IMR-90 (cell line): ENCODE measurements at regions not wholly inside any gene's neighbourhood (a gene's known extent, or its start where the extent isn't known, plus 50 kb on each side); places are given as distances from the start of the nearest gene placed in this dataset.

Source experiments
- ATAC-seq: fragments of 200-7000 bp; cut with Tn5 transposase; 2 replicates; pipeline ENCODE4 v1.9.1; 2020; ENCODE audit warnings: low read depth, mild to moderate bottlenecking, moderate library complexity
- BruUV-seq: library from RNA; stranded (reverse); fragments of 400-500 nt; replicated peaks from 2 replicates; lab custom pipeline; 2021; lab: Mats Ljungman, UMichigan
- CTCF ChIA-PET: fragments of 300-600 bp; formaldehyde crosslinking; extraction: SDS; loops from one replicate; lab custom pipeline; 2021; ENCODE audit warnings: antibody characterized with exemption; lab: Yijun Ruan, JAX
- POLR2A ChIA-PET: fragments of 300-600 bp; sonication (Branson Sonifier 250); formaldehyde crosslinking; loops from one replicate; lab custom pipeline; 2022; ENCODE audit warnings: antibody characterized with exemption; ENCODE audit not compliant: unreplicated experiment; lab: Charles Lee
- DNase-seq: peaks from one replicate; pipeline ENCODE4 v3.0.0; 2013
- H2AFZ ChIP-seq: replicated peaks from 2 replicates; pipeline ENCODE3; 2013; ENCODE audit warnings: low read length, mild to moderate bottlenecking; ENCODE audit not compliant: poor library complexity
- H2AK5ac ChIP-seq: 2 replicates; pipeline ENCODE4 v1.6.1; 2013; ENCODE audit warnings: low read depth, low read length, inconsistent platforms
- H2AK9ac ChIP-seq: replicated peaks from 2 replicates; pipeline ENCODE3; 2013; ENCODE audit warnings: mild to moderate bottlenecking, low read depth, low read length, moderate library complexity; ENCODE audit not compliant: poor library complexity
- H2BK120ac ChIP-seq: 2 replicates; pipeline ENCODE4 v1.6.1; 2013; ENCODE audit warnings: low read depth, low read length, inconsistent platforms
- H2BK15ac ChIP-seq: 3 replicates; pipeline ENCODE4 v1.6.1; 2013; ENCODE audit warnings: low read depth, low read length, inconsistent platforms
- H2BK20ac ChIP-seq: 2 replicates; pipeline ENCODE4 v1.6.1; 2013; ENCODE audit warnings: low read depth, mild to moderate bottlenecking, inconsistent platforms, low read length, moderate library complexity
- H2BK5ac ChIP-seq: 2 replicates; pipeline ENCODE4 v1.6.1; 2013; ENCODE audit warnings: mild to moderate bottlenecking, low read depth, low read length, inconsistent platforms; ENCODE audit not compliant: poor library complexity, severe bottlenecking
- H3K14ac ChIP-seq: replicated peaks from 2 replicates; pipeline ENCODE4 v1.6.1; 2013; ENCODE audit warnings: low read depth, low read length, inconsistent platforms
- H3K18ac ChIP-seq: 2 replicates; pipeline ENCODE4 v1.6.1; 2013; ENCODE audit warnings: low read depth, low read length, control low read depth
- H3K23ac ChIP-seq: 2 replicates; pipeline ENCODE4 v1.6.1; 2013; ENCODE audit warnings: low read depth, low read length, inconsistent platforms
- H3K27ac ChIP-seq: 2 replicates; pipeline ENCODE4 v1.5.1; 2013; ENCODE audit warnings: mild to moderate bottlenecking, control low read depth, low read length; ENCODE audit not compliant: insufficient read depth
- H3K27me3 ChIP-seq: 2 replicates; pipeline ENCODE4 v1.6.1; 2013; ENCODE audit warnings: low read length; ENCODE audit not compliant: control insufficient read depth, insufficient read depth
- H3K36me3 ChIP-seq: 2 replicates; pipeline ENCODE4 v1.6.1; 2013; ENCODE audit warnings: low read length, mixed read lengths; ENCODE audit not compliant: control insufficient read depth, insufficient read depth
- H3K4ac ChIP-seq: 2 replicates; pipeline ENCODE4 v1.6.1; 2013; ENCODE audit warnings: low read depth, low read length, inconsistent platforms
- H3K4me1 ChIP-seq: 2 replicates; pipeline ENCODE4 v1.6.1; 2013; ENCODE audit warnings: low read length, mixed read lengths; ENCODE audit not compliant: control insufficient read depth, insufficient read depth
- H3K4me2 ChIP-seq: 2 replicates; pipeline ENCODE4 v1.6.1; 2013; ENCODE audit warnings: low read depth, mild to moderate bottlenecking, control low read depth, low read length, moderate library complexity
- H3K4me3 ChIP-seq: 2 replicates; pipeline ENCODE4 v1.5.1; 2013; ENCODE audit warnings: low read depth, mild to moderate bottlenecking, control low read depth, low read length, moderate library complexity; ENCODE audit not compliant: insufficient read depth
- H3K56ac ChIP-seq: 2 replicates; pipeline ENCODE4 v1.6.1; 2013; ENCODE audit warnings: low read length, inconsistent platforms; ENCODE audit not compliant: insufficient read depth; ENCODE audit errors: extremely low read depth
- H3K79me1 ChIP-seq, 2 experiments: 2 replicates each; pipeline ENCODE4 v1.6.1; 2013; ENCODE audit warnings: low read length in 2 of 2, inconsistent platforms in 1 of 2, low read depth in 1 of 2
- H3K9ac ChIP-seq: 2 replicates; pipeline ENCODE4 v1.6.1; 2013; ENCODE audit warnings: low read depth, low read length, control low read depth
- H3K9me1 ChIP-seq: 2 replicates; pipeline ENCODE4 v1.6.1; 2013; ENCODE audit warnings: low read length, inconsistent platforms; ENCODE audit not compliant: insufficient read depth
- H3K9me3 ChIP-seq: 2 replicates; pipeline ENCODE4 v1.6.1; 2013; ENCODE audit warnings: low read length; ENCODE audit not compliant: control insufficient read depth, insufficient read depth
- H4K20me1 ChIP-seq: 2 replicates; pipeline ENCODE4 v1.6.1; 2013; ENCODE audit warnings: low read length, inconsistent platforms; ENCODE audit not compliant: insufficient read depth
- H4K5ac ChIP-seq: 2 replicates; pipeline ENCODE4 v1.6.1; 2013; ENCODE audit warnings: mild to moderate bottlenecking, low read depth, low read length, control low read depth
- H4K8ac ChIP-seq, 2 experiments: 2 replicates each; pipeline ENCODE4 v1.6.1; 2013; ENCODE audit warnings: low read depth in 2 of 2, low read length in 2 of 2, control low read depth in 1 of 2, inconsistent platforms in 1 of 2
- H4K91ac ChIP-seq: 2 replicates; pipeline ENCODE4 v1.6.1; 2013; ENCODE audit warnings: low read depth, low read length, inconsistent platforms; ENCODE audit not compliant: insufficient read depth
- BHLHE40 ChIP-seq: fragments of 150-350 bp; IDR thresholded peaks from 2 replicates; pipeline ENCODE4 v1.6.1; 2016; ENCODE audit warnings: mild to moderate bottlenecking, low read depth, low read length
- MXI1 ChIP-seq: IDR thresholded peaks from 2 replicates; pipeline ENCODE4 v1.6.1; 2012; ENCODE audit warnings: low read depth, mild to moderate bottlenecking, low read length, moderate library complexity, borderline replicate concordance
- NFE2L2 ChIP-seq: fragments of 150-350 bp; IDR thresholded peaks from 2 replicates; pipeline ENCODE4 v1.6.1; 2016; ENCODE audit warnings: low read depth, mild to moderate bottlenecking, low read length
- POLR2A ChIP-seq: IDR thresholded peaks from 2 replicates; pipeline ENCODE4 v1.6.1; 2012; ENCODE audit warnings: mild to moderate bottlenecking, low read depth, low read length
- RAD21 ChIP-seq: IDR thresholded peaks from 2 replicates; pipeline ENCODE4 v1.6.1; 2012; ENCODE audit warnings: low read length, improper control_type of control experiment
- WGBS, 2 experiments: methylation state at CpG; one replicate each; pipeline versions ENCODE4 v1.1.5 to v1.1.7; 2013; ENCODE audit warnings: missing lambda C conversion rate in 2 of 2; ENCODE audit not compliant: insufficient read length in 1 of 2; ENCODE audit errors: extremely low coverage in 2 of 2; 5-methylcytosine and 5-hydroxymethylcytosine counted together
- dilution Hi-C: fragments of 300-500 bp; cut with HindIII; formaldehyde crosslinking; loops from one replicate; pipeline ENCODE4 v1.14.3; 2018; ENCODE audit warnings: low sequenced_read_pairs; ENCODE audit not compliant: unreplicated experiment
- in situ Hi-C: fragments of 300-500 bp; cut with MboI; formaldehyde crosslinking; loops from 3 replicates; pipeline ENCODE4 v1.14.3; 2019; ENCODE audit warnings: low sequenced_read_pairs, inconsistent platforms, mixed read lengths
- intact Hi-C: fragments of 100-400 bp; cut with micrococcal nuclease; formaldehyde crosslinking; loops from 2 replicates; pipeline ENCODE4 v1.10.0; 2022

DNA sequence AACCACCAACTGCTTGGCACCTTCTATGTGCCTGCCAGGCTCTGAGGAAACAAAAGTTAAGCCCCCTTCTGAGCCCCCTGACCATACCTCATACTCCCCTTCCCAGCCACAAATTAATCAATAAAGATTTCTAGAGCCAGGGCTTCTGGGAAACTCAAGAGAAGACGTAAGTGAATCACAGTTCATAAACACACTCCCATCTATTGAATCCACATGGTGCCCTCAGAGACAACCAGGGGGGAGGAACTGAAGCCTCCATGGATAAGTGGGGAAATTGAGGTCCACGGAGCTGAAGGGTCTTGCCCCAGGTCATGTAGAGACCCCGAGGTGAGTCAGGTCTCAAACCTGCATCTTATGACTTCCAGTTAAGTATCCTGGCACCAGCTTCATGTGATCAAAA, 150.6 kb downstream of the MN1 start:
- BruUV-seq = no TSS peak
- H3K56ac ChIP-seq = no peak overlapping the region
- intact Hi-C loops = no loop called here

More for the DNA sequence above, 150.6 kb downstream of the MN1 start:
- no peak overlapping the region for H3K4me3 ChIP-seq
- no peak overlapping the region for H3K4me2 ChIP-seq
- no peak overlapping the region for H2BK15ac ChIP-seq
- no peaks in the 10 kb centered on the region for H4K20me1 ChIP-seq
- no peaks in the 10 kb centered on the region for H3K79me1 ChIP-seq
- in situ Hi-C loops = no loop called here
- no CpG with 5 or more reads among the region's 3 CpGs for WGBS, 2 experiments
- no peak overlapping the region for H2AFZ ChIP-seq
- H3K27ac ChIP-seq = no peak overlapping the region
- H3K18ac ChIP-seq = no peak overlapping the region
- H4K91ac ChIP-seq = no peak overlapping the region
- H2BK5ac ChIP-seq = no peak overlapping the region
- H3K9me3 ChIP-seq = no peaks in the 10 kb centered on the region
- dilution Hi-C loops = no loop called here
- H3K9ac ChIP-seq = no peak overlapping the region
- H2BK20ac ChIP-seq = no peak overlapping the region
- no peak overlapping the region for H2AK5ac ChIP-seq
- POLR2A ChIA-PET = no interaction called here
- 0 out of 2 replicates have a peak, but pooled peaks cover 3% of the 10 kb centered on the region for H3K9me1 ChIP-seq
- no peak overlapping the region for H4K5ac ChIP-seq
- no peak overlapping the region for H3K4ac ChIP-seq
- peaks cover 27% of the 10 kb centered on the region for H3K27me3 ChIP-seq
- no peak overlapping the region for H2AK9ac ChIP-seq
- TF ChIP-seq MXI1 (no peak), BHLHE40 (no peak), NFE2L2 (no peak), RAD21 (no peak), POLR2A (no peak)
- H3K36me3 ChIP-seq = no peaks in the 10 kb centered on the region
- H3K4me1 ChIP-seq = peaks cover 4% of the 10 kb centered on the region; the same call in 1 of the 2 replicates
- H3K14ac ChIP-seq = no peak overlapping the region
- no peak for DNase-seq
- CTCF ChIA-PET = interaction anchor here (0.6 to 0.7 kb wide), 2 partner anchors 10 to 122 kb away, joined by 3 to 4 read pairs; no protein-coding TSS in a partner anchor
- no peak overlapping the region for H4K8ac ChIP-seq
- ATAC-seq = no peak
- H2BK120ac ChIP-seq = no peak overlapping the region
- H3K23ac ChIP-seq = no peak overlapping the region
